ENCODE measurements at regions not wholly inside any gene's neighbourhood (a gene's known extent, or its start where the extent isn't known, plus 50 kb on each side); places are given as distances from the start of the nearest gene placed in this dataset.

GRCh38 chr6:27582928-27583725 is 110.2 kb upstream of the ZNF184 start:
- peak; percentile 60 for DNase-seq (ENCODE audit: low read depth)
- no peak for TF ChIP-seq CTCF (IDR thresholded peaks at IDR 0.05; ENCODE audit: insufficient read depth, low read depth, low read length)
- H3K4me3 ChIP-seq (ENCODE audit: low read depth, low read length) = no peak overlapping the region

GRCh38 chr6:27579973-27580372 is 107.1 kb upstream of the ZNF184 start:
- no peak overlapping the region for H3K4me3 ChIP-seq (ENCODE audit: low read depth, low read length)
- no peak for DNase-seq (ENCODE audit: low read depth)
- no peak for TF ChIP-seq CTCF (IDR thresholded peaks at IDR 0.05; ENCODE audit: insufficient read depth, low read depth, low read length)

- H3K4me3 ChIP-seq (ENCODE audit: low read depth, low read length) = no peak overlapping the region
- no peak for TF ChIP-seq CTCF (IDR thresholded peaks at IDR 0.05; ENCODE audit: insufficient read depth, low read depth, low read length)
- no peak for DNase-seq (ENCODE audit: low read depth)
Measured at GRCh38 chr6:27577922-27578321, 105.0 kb upstream of the ZNF184 start.

GRCh38 chr6:27575594-27576361 is 102.9 kb upstream of the ZNF184 start:
- TF ChIP-seq CTCF (IDR thresholded peaks at IDR 0.05; ENCODE audit: insufficient read depth, low read depth, low read length) = no peak
- no peak for DNase-seq (ENCODE audit: low read depth)
- H3K4me3 ChIP-seq (ENCODE audit: low read depth, low read length) = no peak overlapping the region

GRCh38 chr6:27568226-27568897 is 95.5 kb upstream of the ZNF184 start:
- DNase-seq (ENCODE audit: low read depth) = no peak
- H3K4me3 ChIP-seq (ENCODE audit: low read depth, low read length) = no peak overlapping the region
- TF ChIP-seq CTCF (IDR thresholded peaks at IDR 0.05; ENCODE audit: insufficient read depth, low read depth, low read length) = no peak

GRCh38 chr6:27565839-27566779 is 93.2 kb upstream of the ZNF184 start:
- H3K4me3 ChIP-seq (ENCODE audit: low read depth, low read length) = no peak overlapping the region
- DNase-seq (ENCODE audit: low read depth) = no peak
- TF ChIP-seq CTCF (IDR thresholded peaks at IDR 0.05; ENCODE audit: insufficient read depth, low read depth, low read length) = no peak

Measured in fibroblast of villous mesenchyme (primary cell).